Mucosa of gallbladder (tissue), 1 donor: ENCODE measurements at regions not wholly inside any gene's neighbourhood (a gene's known extent, or its start where the extent isn't known, plus 50 kb on each side); places are given as distances from the start of the nearest gene placed in this dataset.
"Not testable (repeated sequence)": the region's sequence is repeated elsewhere in the genome, so short reads cannot be mapped to it uniquely, and the experiment has no call there.

Experiments
- DNase-seq: peaks from one replicate; pipeline ENCODE4 v3.0.0-alpha.2; 2020; ENCODE audit warnings: low spot score
- donor health status: DM: no; HTN: no; CAD: no.

GRCh38 chr5:102666164-102666946 is 88.8 kb upstream of the PAM start:
- no peak for DNase-seq

- no peak for DNase-seq
These were observed 86.7 kb upstream of the PAM start for GRCh38 chr5:102668220-102668932.

GRCh38 chr5:102670224-102670836 is 84.8 kb upstream of the PAM start:
- DNase-seq = no peak

- not testable (repeated sequence) for DNase-seq
These were observed 83.9 kb upstream of the PAM start for GRCh38 chr5:102671033-102671734.

- no peak for DNase-seq
These were observed 76.6 kb upstream of the PAM start for GRCh38 chr5:102678267-102679058.

- DNase-seq = peak; percentile 73
These were observed 73.6 kb upstream of the PAM start for GRCh38 chr5:102681403-102681983.

- DNase-seq = no peak
These were observed 72.9 kb upstream of the PAM start for GRCh38 chr5:102682101-102682647.

GRCh38 chr5:102688076-102688475 is 67.0 kb upstream of the PAM start:
- DNase-seq = not testable (repeated sequence)

GRCh38 chr5:102688581-102689342 is 66.3 kb upstream of the PAM start:
- DNase-seq = not testable (repeated sequence)

GRCh38 chr5:102690910-102691309 is 64.2 kb upstream of the PAM start:
- DNase-seq = no peak

- DNase-seq = no peak
These were observed 63.7 kb upstream of the PAM start for GRCh38 chr5:102691434-102691833.

GRCh38 chr5:102700120-102700831 is 54.8 kb upstream of the PAM start:
- DNase-seq = no peak

GRCh38 chr5:102700916-102701315 is 54.2 kb upstream of the PAM start:
- no peak for DNase-seq

GRCh38 chr5:102701748-102702147 is 53.4 kb upstream of the PAM start:
- DNase-seq = no peak
